PFSK-1 (cell line): ENCODE measurements at regions not wholly inside any gene's neighbourhood (a gene's known extent, or its start where the extent isn't known, plus 50 kb on each side); places are given as distances from the start of the nearest gene placed in this dataset.

Experiments used
- FOXP2 ChIP-seq: optimal IDR thresholded peaks from 2 replicates; pipeline ENCODE3; 2011; ENCODE audit warnings: borderline replicate concordance, control low read depth, inconsistent platforms; ENCODE audit not compliant: insufficient read depth; ENCODE audit errors: extremely low read length, extremely low read depth
- POLR2AphosphoS5 ChIP-seq: IDR thresholded peaks from 2 replicates; pipeline ENCODE4 v1.6.1; 2012; ENCODE audit warnings: low read depth, mild to moderate bottlenecking, control low read depth, low read length, moderate library complexity
- SIN3A ChIP-seq: IDR thresholded peaks from 2 replicates; pipeline ENCODE4 v1.6.1; 2012; ENCODE audit warnings: mild to moderate bottlenecking, low read length, moderate library complexity, borderline replicate concordance; ENCODE audit not compliant: insufficient read depth
- TAF1 ChIP-seq: IDR thresholded peaks from 2 replicates; pipeline ENCODE4 v1.6.1; 2012; ENCODE audit warnings: low read length, control low read depth, borderline replicate concordance; ENCODE audit not compliant: insufficient read depth
- TF ChIP-seq, protein P1 (sequence below), 2 experiments: IDR thresholded peaks; 2 replicates each; pipeline versions ENCODE4 v1.6.1 to v1.8.0; 2011 to 2012; ENCODE audit warnings: low read depth in 2 of 2, low read length in 2 of 2, control low read depth in 1 of 2, inconsistent platforms in 1 of 2, mild to moderate bottlenecking in 1 of 2, moderate library complexity in 1 of 2; ENCODE audit not compliant: insufficient read depth in 1 of 2

DNA sequence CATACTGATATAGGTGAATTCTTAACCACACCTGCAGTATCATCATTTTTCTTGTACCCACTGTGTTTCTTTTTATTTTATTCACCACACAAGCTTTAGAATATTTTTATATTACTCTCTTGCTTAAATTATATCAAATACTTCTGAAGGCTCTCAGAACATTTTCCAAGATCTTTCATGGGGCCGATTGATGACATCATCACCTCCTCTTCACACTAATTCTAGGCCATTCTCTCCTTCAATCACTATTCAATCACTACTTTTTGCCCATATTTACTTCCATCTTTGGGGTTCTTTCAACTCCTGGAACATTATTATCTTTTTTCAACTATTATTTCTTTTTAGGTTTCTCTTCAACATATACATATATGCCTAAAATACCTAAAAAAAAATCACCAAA is 1438.8 kb upstream of the ALCAM start:
- no peak for TF ChIP-seq FOXP2
- TF ChIP-seq TAF1: no peak
- TF ChIP-seq, protein P1, sequence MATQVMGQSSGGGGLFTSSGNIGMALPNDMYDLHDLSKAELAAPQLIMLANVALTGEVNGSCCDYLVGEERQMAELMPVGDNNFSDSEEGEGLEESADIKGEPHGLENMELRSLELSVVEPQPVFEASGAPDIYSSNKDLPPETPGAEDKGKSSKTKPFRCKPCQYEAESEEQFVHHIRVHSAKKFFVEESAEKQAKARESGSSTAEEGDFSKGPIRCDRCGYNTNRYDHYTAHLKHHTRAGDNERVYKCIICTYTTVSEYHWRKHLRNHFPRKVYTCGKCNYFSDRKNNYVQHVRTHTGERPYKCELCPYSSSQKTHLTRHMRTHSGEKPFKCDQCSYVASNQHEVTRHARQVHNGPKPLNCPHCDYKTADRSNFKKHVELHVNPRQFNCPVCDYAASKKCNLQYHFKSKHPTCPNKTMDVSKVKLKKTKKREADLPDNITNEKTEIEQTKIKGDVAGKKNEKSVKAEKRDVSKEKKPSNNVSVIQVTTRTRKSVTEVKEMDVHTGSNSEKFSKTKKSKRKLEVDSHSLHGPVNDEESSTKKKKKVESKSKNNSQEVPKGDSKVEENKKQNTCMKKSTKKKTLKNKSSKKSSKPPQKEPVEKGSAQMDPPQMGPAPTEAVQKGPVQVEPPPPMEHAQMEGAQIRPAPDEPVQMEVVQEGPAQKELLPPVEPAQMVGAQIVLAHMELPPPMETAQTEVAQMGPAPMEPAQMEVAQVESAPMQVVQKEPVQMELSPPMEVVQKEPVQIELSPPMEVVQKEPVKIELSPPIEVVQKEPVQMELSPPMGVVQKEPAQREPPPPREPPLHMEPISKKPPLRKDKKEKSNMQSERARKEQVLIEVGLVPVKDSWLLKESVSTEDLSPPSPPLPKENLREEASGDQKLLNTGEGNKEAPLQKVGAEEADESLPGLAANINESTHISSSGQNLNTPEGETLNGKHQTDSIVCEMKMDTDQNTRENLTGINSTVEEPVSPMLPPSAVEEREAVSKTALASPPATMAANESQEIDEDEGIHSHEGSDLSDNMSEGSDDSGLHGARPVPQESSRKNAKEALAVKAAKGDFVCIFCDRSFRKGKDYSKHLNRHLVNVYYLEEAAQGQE (IDR thresholded peaks at IDR 0.05; ENCODE audit: insufficient read depth in 1 of 2, low read depth in 2 of 2, low read length in 2 of 2): no peak
- TF ChIP-seq POLR2AphosphoS5: no peak
- TF ChIP-seq SIN3A: no peak
